ENCODE measurements at regions not wholly inside any gene's neighbourhood (a gene's known extent, or its start where the extent isn't known, plus 50 kb on each side); places are given as distances from the start of the nearest gene placed in this dataset.
A peak's percentile ranks its signal among the peaks of the same experiment; 100 is the strongest.

- peak in 1 of 3 experiments; percentile 26 for DNase-seq
Measured at GRCh38 chr12:16136219-16136988, 141.1 kb downstream of the SLC15A5 start.

GRCh38 chr12:16135323-16135722 is 142.2 kb downstream of the SLC15A5 start:
- no peak for DNase-seq

GRCh38 chr12:16130343-16130742 is 147.1 kb downstream of the SLC15A5 start:
- peak in 1 of 3 experiments; percentile 48 for DNase-seq

GRCh38 chr12:16121953-16122352 is 155.5 kb downstream of the SLC15A5 start:
- DNase-seq = no peak

- DNase-seq = peak in 1 of 3 experiments; percentile 57
Measured at GRCh38 chr12:16119618-16120415, 157.7 kb downstream of the SLC15A5 start.

- DNase-seq = no peak
Measured at GRCh38 chr12:16118586-16118985, 158.9 kb downstream of the SLC15A5 start.

GRCh38 chr12:16112612-16113560 is 164.6 kb downstream of the SLC15A5 start:
- DNase-seq = peak; percentile 68 to 93 (median 88)

- peak in 1 of 3 experiments; percentile 35 for DNase-seq
Measured at GRCh38 chr12:16112130-16112529, 165.4 kb downstream of the SLC15A5 start.

- no peak for DNase-seq
Measured at GRCh38 chr12:16110596-16110995, 166.9 kb downstream of the SLC15A5 start.

GRCh38 chr12:16103851-16104250 is 173.6 kb downstream of the SLC15A5 start:
- DNase-seq = no peak

GRCh38 chr12:16100206-16100605 is 177.3 kb downstream of the SLC15A5 start:
- DNase-seq = no peak

- peak in 1 of 3 experiments; percentile 38 for DNase-seq
Measured at GRCh38 chr12:16096273-16096849, 181.1 kb downstream of the SLC15A5 start.

GRCh38 chr12:16095531-16096110 is 181.9 kb downstream of the SLC15A5 start:
- DNase-seq = peak in 1 of 3 experiments; percentile 42

GRCh38 chr12:16094437-16094836 is 183.0 kb downstream of the SLC15A5 start:
- no peak for DNase-seq

- no peak for DNase-seq
Measured at GRCh38 chr12:16093825-16094224, 182.7 kb downstream of the DERA start.

- no peak for DNase-seq
Measured at GRCh38 chr12:16090974-16091373, 179.8 kb downstream of the DERA start.

- no peak for DNase-seq
Measured at GRCh38 chr12:16088421-16088820, 177.3 kb downstream of the DERA start.

Data from NCI-H1417 (cell line).